GM13977 (cell line): ENCODE measurements at regions not wholly inside any gene's neighbourhood (a gene's known extent, or its start where the extent isn't known, plus 50 kb on each side); places are given as distances from the start of the nearest gene placed in this dataset.

Experiments
- DNase-seq: peaks from one replicate; pipeline ENCODE4 v3.0.0; 2012; ENCODE audit warnings: low spot score
- in situ Hi-C: fragments of 300-500 bp; cut with MboI; formaldehyde crosslinking; loops from one replicate; pipeline ENCODE4 v1.12.0; 2022; ENCODE audit warnings: low sequenced_read_pairs, low pct_unique_long_range_greater_than_20kb, mixed read lengths, inconsistent platforms; ENCODE audit not compliant: unreplicated experiment
- TF ChIP-seq, protein P1 (sequence below): IDR thresholded peaks from 2 replicates; pipeline ENCODE4 v1.5.1; 2012; ENCODE audit warnings: mild to moderate bottlenecking, control low read depth; ENCODE audit not compliant: insufficient read depth; ENCODE audit errors: extremely low read depth, missing control alignments

- in situ Hi-C loops: no loop called here
- no peak for DNase-seq
- TF ChIP-seq, protein P1, sequence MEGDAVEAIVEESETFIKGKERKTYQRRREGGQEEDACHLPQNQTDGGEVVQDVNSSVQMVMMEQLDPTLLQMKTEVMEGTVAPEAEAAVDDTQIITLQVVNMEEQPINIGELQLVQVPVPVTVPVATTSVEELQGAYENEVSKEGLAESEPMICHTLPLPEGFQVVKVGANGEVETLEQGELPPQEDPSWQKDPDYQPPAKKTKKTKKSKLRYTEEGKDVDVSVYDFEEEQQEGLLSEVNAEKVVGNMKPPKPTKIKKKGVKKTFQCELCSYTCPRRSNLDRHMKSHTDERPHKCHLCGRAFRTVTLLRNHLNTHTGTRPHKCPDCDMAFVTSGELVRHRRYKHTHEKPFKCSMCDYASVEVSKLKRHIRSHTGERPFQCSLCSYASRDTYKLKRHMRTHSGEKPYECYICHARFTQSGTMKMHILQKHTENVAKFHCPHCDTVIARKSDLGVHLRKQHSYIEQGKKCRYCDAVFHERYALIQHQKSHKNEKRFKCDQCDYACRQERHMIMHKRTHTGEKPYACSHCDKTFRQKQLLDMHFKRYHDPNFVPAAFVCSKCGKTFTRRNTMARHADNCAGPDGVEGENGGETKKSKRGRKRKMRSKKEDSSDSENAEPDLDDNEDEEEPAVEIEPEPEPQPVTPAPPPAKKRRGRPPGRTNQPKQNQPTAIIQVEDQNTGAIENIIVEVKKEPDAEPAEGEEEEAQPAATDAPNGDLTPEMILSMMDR: no peak
Measured at GRCh38 chr9:87077986-87078385, 130.7 kb upstream of the GAS1 start.

GRCh38 chr9:87080512-87081264 lies 133.4 kb upstream of the GAS1 start:
- in situ Hi-C loops: no loop called here
- no peak for DNase-seq
- TF ChIP-seq, protein P1: no peak

GRCh38 chr9:87081503-87081902 lies 134.2 kb upstream of the GAS1 start:
- in situ Hi-C loops: no loop called here
- DNase-seq: no peak
- TF ChIP-seq, protein P1: no peak

GRCh38 chr9:87083986-87084385 lies 136.7 kb upstream of the GAS1 start:
- TF ChIP-seq, protein P1: no peak
- no peak for DNase-seq
- in situ Hi-C loops: no loop called here

GRCh38 chr9:87084407-87084806 lies 137.1 kb upstream of the GAS1 start:
- TF ChIP-seq, protein P1: no peak
- in situ Hi-C loops: no loop called here
- no peak for DNase-seq

- no peak for DNase-seq
- TF ChIP-seq, protein P1: no peak
- in situ Hi-C loops: no loop called here
Measured at GRCh38 chr9:87085073-87085472, 137.8 kb upstream of the GAS1 start.
